ENCODE measurements at regions not wholly inside any gene's neighbourhood (a gene's known extent, or its start where the extent isn't known, plus 50 kb on each side); places are given as distances from the start of the nearest gene placed in this dataset.

DNA sequence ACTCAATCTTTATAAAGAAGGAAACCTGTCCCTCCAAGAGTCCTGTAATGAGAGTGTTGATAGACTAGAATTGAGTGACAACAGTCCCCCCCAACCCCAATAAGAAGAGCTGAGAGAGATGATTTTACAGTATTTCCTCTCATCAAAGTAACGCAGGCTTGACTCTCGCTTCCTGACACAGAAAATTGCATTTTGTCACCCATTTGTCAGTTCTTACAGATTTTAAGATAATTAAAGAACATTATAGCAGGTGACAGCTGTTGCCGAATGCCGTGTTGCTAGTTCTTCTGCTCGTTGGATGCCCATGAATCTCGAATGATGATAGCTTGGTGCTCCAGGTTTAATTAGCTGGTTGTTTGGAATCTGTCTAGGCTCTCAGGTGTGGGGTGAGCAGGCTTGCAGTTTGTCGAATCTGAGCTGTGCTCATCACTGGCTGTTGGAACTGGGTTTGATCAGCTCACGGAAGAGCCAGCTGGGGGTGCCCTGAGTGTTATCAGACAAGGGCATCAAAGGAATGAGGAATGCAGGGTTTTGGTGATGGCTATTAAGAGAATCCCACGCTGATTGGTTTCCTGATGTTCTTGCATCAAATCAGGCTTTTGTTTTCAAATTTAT is 84.8 kb upstream of the CPHXL start:
- TF ChIP-seq TAF1 (IDR thresholded peaks at IDR 0.05; ENCODE audit: borderline replicate concordance, insufficient read depth, low read length) (no peak), POLR2AphosphoS5 (IDR thresholded peaks at IDR 0.05; ENCODE audit: low read depth, low read length) (no peak), SIN3A (IDR thresholded peaks at IDR 0.05; ENCODE audit: borderline replicate concordance, insufficient read depth, low read length) (no peak)
- TF ChIP-seq, protein P1, sequence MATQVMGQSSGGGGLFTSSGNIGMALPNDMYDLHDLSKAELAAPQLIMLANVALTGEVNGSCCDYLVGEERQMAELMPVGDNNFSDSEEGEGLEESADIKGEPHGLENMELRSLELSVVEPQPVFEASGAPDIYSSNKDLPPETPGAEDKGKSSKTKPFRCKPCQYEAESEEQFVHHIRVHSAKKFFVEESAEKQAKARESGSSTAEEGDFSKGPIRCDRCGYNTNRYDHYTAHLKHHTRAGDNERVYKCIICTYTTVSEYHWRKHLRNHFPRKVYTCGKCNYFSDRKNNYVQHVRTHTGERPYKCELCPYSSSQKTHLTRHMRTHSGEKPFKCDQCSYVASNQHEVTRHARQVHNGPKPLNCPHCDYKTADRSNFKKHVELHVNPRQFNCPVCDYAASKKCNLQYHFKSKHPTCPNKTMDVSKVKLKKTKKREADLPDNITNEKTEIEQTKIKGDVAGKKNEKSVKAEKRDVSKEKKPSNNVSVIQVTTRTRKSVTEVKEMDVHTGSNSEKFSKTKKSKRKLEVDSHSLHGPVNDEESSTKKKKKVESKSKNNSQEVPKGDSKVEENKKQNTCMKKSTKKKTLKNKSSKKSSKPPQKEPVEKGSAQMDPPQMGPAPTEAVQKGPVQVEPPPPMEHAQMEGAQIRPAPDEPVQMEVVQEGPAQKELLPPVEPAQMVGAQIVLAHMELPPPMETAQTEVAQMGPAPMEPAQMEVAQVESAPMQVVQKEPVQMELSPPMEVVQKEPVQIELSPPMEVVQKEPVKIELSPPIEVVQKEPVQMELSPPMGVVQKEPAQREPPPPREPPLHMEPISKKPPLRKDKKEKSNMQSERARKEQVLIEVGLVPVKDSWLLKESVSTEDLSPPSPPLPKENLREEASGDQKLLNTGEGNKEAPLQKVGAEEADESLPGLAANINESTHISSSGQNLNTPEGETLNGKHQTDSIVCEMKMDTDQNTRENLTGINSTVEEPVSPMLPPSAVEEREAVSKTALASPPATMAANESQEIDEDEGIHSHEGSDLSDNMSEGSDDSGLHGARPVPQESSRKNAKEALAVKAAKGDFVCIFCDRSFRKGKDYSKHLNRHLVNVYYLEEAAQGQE (IDR thresholded peaks at IDR 0.05; ENCODE audit: insufficient read depth in 1 of 2, low read depth in 2 of 2, low read length in 2 of 2) = no peak

Measured in PFSK-1 (cell line).